GM18508 (cell line): ENCODE measurements at regions not wholly inside any gene's neighbourhood (a gene's known extent, or its start where the extent isn't known, plus 50 kb on each side); places are given as distances from the start of the nearest gene placed in this dataset.
"Not testable (repeated sequence)": the region's sequence is repeated elsewhere in the genome, so short reads cannot be mapped to it uniquely, and the experiment has no call there.

ENCODE experiments used
- ATAC-seq: cut with Tn5 transposase; IDR thresholded peaks from one replicate; pipeline ENCODE4 v1.9.1; 2021; ENCODE audit warnings: moderate number of reproducible peaks; ENCODE audit not compliant: insufficient read depth, unreplicated experiment

DNA sequence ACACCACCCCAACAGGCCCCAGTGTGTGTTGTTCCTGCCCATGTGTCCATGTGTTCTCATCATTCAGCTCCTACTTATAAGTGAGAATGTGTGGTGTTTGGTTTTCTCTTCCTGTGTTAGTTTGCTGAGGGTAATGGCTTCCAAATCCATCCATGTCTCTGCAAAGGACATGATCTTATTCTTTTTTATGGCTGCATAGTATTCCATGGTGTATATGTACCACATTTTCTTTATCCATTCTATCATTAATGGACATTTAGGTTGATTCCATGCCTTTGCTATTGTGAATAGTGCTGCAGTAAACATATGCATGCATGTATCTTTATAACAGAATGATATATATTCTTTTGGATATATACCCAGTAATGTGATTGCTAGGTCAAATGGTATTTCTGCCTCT, 222.9 kb upstream of the ELL2 start:
- not testable (repeated sequence) for ATAC-seq

DNA sequence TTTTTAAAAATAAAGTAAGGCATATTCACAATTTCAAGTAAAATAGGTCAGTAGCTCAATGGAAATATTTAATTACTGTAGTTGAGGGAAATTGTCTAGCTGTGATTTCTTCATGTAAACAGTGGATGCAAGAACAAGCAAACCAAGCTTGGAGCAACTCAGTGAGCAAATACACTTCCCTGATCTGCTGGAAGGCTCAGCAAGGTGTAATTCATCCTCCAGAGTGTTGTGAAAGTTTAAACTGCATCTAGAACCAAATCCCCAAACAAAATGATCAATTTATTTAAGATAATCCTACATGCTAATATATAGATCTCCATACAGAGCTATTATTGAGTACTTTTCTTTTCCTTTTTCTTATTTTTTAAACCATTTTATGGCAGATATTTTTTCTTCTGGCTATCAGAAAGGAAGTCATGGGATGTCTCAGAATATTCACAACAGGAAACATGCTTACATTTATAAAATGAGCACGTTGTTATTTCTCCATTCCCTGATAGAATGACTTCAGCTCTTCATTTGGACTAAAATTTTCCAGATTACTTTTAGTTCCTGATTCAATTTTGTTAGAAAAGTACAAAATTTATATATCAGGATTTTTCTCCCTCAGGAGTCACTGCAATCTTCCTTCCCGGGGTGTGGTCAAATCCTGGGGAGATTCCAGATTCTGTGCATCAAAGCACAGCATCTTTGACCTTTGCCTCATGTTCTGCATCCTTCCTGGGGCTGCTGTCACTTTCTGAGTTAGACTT, 219.2 kb upstream of the ELL2 start:
- ATAC-seq = no peak

- peak; percentile 84 for ATAC-seq
These were observed 215.7 kb upstream of the ELL2 start for GRCh38 chr5:96177303-96177869.

- ATAC-seq = no peak
These were observed 214.4 kb upstream of the ELL2 start for GRCh38 chr5:96176022-96176421.

DNA sequence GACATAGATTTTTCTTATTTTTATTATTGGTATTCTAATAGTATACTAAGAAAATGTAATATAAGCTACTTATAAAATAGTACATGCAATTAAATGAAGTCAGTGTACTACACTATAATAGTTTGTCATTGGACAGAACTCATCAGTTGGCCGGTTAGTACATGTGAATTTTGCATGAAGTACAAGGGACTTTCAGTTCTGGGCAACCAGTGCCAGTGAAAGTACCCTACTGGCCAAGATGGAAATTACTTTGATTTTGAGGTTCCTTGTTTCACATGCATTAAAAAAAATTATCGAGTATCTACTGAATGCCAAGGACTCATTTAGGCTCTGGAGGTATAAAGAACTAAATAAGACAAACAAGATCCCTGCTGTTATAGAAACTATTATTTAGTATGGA, 213.4 kb upstream of the ELL2 start:
- ATAC-seq = peak; percentile 36

- no peak for ATAC-seq
These were observed 211.7 kb upstream of the ELL2 start for GRCh38 chr5:96173366-96173765.

- ATAC-seq = no peak
These were observed 210.8 kb upstream of the ELL2 start for GRCh38 chr5:96172436-96172835.

DNA sequence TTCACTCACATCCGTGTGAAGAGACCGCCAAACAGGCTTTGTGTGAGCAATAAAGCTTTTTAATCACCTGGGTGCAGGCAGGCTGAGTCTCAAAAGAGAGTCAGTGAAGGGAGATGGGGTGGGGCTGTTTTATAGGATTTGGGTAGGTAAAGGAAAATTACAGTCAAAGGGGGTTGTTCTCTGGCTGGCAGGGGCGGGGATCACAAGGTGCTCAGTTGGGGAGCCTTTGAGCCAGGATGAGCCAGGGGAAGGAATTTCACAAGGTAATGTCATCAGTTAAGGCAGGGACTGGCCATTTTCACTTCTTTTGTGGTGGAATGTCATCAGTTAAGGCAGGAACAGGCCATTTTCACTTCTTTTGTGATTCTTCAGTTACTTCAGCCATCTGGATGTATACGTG, 210.3 kb upstream of the ELL2 start:
- not testable (repeated sequence) for ATAC-seq

- not testable (repeated sequence) for ATAC-seq
These were observed 209.0 kb upstream of the ELL2 start for GRCh38 chr5:96170481-96171125.

DNA sequence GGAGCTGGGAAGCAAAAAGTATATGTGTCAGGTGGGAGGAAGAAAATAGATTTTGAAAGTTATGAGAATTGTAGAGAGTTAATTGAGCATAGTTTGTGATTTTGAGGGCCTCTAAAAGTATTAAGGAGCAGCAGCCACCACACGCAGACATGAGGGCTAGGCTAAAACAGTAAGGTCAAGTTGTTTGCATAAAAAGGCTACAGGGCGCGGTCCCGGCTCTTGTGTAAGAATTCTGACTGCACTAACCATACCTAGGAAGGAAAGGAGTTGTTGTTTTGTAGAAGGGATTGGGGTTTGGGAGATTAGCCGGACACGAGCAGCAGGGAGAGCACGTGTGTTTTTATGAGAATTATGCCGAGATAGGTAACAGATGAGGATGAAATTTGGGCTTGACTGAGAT, 207.2 kb upstream of the ELL2 start:
- not testable (repeated sequence) for ATAC-seq

- ATAC-seq = no peak
These were observed 197.4 kb upstream of the ELL2 start for GRCh38 chr5:96159043-96159442.

GRCh38 chr5:96157841-96158291, 196.2 kb upstream of the ELL2 start:
- no peak for ATAC-seq

DNA sequence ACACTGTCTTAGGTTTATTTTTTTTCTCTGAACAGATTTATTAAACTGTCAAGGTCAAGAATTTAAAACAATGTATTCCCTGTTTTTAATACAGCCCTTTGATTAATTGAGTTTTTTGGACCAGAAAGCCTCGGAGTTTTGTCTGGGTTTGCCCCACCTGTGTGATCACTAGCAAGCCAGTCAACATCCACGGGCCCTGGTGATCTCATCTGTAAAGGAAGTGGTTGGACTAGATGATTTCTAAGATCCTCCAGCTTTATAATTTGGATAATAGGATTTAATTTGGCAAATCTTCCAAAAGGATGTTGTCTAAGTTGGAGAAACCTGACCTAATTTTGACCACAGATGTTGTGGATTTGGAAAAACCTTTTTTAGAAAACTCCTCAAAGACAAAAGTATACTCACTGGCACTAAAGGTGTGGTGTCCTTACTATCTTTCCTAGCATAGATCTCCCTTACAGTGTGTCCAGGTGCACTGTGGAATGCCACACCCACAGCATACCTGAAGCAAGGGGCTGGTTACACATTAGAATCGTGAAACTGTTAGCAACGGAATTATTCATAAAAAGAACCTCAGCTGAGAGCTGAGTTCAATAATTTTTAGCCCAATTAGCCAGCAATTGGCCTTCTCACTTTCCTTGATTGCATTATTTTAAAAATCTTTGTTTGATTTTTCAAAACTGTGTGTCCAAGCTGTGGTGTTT, 195.6 kb upstream of the ELL2 start:
- ATAC-seq = no peak

DNA sequence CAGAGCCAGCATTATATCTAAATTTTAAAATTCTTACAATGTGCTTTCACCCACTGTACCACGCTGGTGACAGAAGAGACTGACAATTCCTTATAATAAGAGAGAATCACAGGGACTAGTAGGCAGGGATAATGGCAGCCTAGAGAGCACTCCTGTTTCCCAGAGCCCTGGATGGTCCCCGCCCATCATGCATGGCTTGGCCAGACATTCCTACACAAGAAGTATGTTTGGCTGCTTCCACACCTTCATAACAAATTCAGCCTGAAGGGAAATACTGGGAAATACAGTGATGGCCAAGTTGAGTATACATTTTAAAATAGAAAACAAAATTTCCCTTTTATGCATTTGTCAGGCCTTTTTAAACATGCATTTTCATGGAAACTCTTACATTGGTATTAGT, 193.5 kb upstream of the ELL2 start:
- ATAC-seq = no peak

DNA sequence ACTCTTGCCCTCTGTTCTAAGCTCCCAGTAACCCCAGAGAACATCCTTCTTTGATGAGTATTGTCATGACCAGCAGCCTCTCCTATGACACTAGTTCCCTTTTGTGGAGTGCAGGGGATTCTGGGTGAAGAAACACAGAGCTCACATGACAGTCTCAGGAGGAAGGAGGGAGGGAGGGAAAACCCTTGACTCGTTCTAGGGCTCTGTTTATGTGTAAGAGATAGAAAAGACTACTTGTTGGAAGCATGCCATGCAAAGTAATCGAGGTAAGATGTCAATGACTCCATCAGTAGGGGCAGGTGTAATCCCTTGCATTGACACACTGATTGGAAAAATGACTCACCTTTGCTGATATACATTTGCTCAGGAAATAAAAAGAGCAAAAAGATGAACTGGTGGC, 190.2 kb upstream of the ELL2 start:
- no peak for ATAC-seq

GRCh38 chr5:96150007-96150406, 188.4 kb upstream of the ELL2 start:
- ATAC-seq = no peak

DNA sequence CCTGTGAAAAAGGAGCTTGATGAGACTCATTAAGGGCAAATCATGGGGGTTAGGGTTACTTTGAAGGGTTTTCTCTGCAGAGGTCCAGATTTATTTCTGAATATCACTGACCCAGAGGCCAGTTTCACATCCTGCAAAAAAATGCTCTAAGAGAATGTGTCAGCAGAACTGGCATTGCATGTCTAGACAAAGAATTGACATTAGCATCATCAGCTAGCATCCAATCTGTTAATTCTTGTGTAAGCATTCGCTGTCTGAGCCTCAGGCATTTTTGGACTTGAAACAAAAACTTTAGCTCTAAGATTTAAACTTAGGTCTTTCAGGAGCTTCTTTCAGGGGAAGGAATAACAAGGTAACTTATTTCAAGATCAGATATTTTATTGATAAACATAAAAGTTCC, 187.9 kb upstream of the ELL2 start:
- ATAC-seq = no peak

- ATAC-seq = no peak
These were observed 187.4 kb upstream of the ELL2 start for GRCh38 chr5:96149021-96149420.

DNA sequence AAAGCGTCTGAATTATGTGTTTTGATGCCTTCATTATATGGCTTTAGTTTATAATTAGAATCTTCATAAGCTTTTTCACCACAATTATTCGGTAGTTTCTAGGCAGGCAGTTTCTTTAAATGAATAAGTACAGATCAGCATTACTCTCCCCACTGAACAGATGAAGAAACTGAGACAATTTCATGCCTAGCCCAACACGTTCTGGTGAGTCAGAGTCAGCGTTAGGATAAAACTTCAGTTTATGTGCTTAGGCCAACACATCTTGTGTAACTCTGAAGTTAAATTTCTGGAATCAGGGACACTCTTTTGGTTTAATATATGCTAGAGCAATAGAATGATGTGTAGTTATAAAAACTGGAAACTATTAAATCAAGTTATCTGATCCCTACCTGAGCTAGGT, 186.7 kb upstream of the ELL2 start:
- ATAC-seq = no peak

GRCh38 chr5:96147866-96148265, 186.2 kb upstream of the ELL2 start:
- ATAC-seq = no peak

- no peak for ATAC-seq
These were observed 185.0 kb upstream of the ELL2 start for GRCh38 chr5:96146675-96147074.
